Adrenal gland (tissue), 9 donors: ENCODE measurements at regions not wholly inside any gene's neighbourhood (a gene's known extent, or its start where the extent isn't known, plus 50 kb on each side); places are given as distances from the start of the nearest gene placed in this dataset.

Experiments
- DNase-seq, 7 donors: peaks; one replicate each; pipeline ENCODE4 v3.0.0-alpha.2; 2019 to 2020
- H3K27ac ChIP-seq, 5 donors: fragments of 200-600 bp; sonication (generic) in 4 of 5; 1 replicate in 3 of 5; 2 replicates in 2 of 5; pipeline versions ENCODE4 v1.5.1 to v1.8.0; 2016 to 2020; ENCODE audit warnings: mild to moderate bottlenecking in 1 of 5
- H3K27me3 ChIP-seq: fragments of 200-600 bp; 2 replicates; pipeline ENCODE4 v1.8.0; 2021
- H3K36me3 ChIP-seq, 2 donors: fragments of 200-600 bp; replicated peaks in 1 of 2; 1 replicate in 1 of 2; 2 replicates in 1 of 2; pipeline versions ENCODE4 v1.5.1 to v1.8.0; 2018 to 2022
- H3K4me1 ChIP-seq, 2 donors: fragments of 200-600 bp; replicated peaks in 1 of 2; 1 replicate in 1 of 2; 2 replicates in 1 of 2; pipeline versions ENCODE4 v1.5.1 to v1.8.0; 2018 to 2021
- H3K4me3 ChIP-seq, 4 donors: fragments of 200-600 bp; sonication (generic) in 3 of 4; one replicate each; pipeline ENCODE4 v1.5.1; 2016 to 2018
- H3K9me3 ChIP-seq, 3 donors: fragments of 200-600 bp; sonication (generic) in 1 of 3; replicated peaks in 1 of 3; 1 replicate in 2 of 3; 2 replicates in 1 of 3; pipeline versions ENCODE4 v1.5.1 to v1.8.0; 2016 to 2021
- POLR2A ChIP-seq, 2 donors: fragments of 450-650 bp; IDR thresholded peaks; one replicate each; pipeline ENCODE4 v1.6.1; 2017; ENCODE audit warnings: antibody characterized with exemption in 2 of 2, mild to moderate bottlenecking in 2 of 2, moderate library complexity in 1 of 2
- WGBS, 4 donors: extraction: QIAGEN DNeasy Blood & Tissue Kit in 2 of 4; methylation state at CpG; one replicate each; pipeline versions ENCODE4 v1.1.5 to v1.1.7; 2013 to 2017; 5-methylcytosine and 5-hydroxymethylcytosine counted together
- intact Hi-C, 2 donors: fragments of 100-400 bp; cut with DNase I; formaldehyde crosslinking; loops; one replicate each; pipeline versions ENCODE4 v1.14.1 to v1.15.0; 2022 to 2023
- TF ChIP-seq, protein P1 (sequence below), 6 experiments: fragments of 450-650 bp in 4 of 6; fragments of 200-600 bp in 2 of 6; sonication (generic) in 1 of 6; IDR thresholded peaks; 1 replicate in 5 of 6; 2 replicates in 1 of 6; pipeline versions ENCODE4 v1.5.1 to v1.8.0; 2016 to 2021; ENCODE audit warnings: antibody characterized with exemption in 6 of 6, mild to moderate bottlenecking in 2 of 6, moderate library complexity in 1 of 6
- donor health status: healthy with polysubstance abuse.
- donor health status: Bipolar disorder and iron deficiency.
- donor health status: DM: yes; HTN: yes; CAD: no.
- donor health status: DM: no; HTN: no; CAD: no.
- donor health status: DM: no; HTN: no; CAD: no.

DNA sequence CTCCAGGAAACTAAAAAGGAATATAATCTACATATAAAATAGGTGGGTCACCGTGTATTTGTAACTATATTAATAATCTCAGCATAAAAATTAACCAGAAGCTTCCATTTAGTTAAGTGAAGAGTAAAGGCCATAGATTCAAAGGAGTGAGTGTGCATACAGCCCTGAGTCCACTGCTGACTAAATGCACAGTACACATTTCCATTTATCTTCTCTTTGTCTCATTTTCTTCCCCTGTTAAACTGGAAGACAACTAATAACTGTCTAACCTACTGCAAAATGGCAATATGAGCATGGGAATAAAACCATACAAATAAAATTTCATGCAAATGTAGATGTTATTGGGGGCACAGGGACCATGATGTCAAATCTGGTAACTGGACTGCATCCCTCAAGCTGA, 59.9 kb upstream of the DAB2 start:
- TF ChIP-seq, protein P1, sequence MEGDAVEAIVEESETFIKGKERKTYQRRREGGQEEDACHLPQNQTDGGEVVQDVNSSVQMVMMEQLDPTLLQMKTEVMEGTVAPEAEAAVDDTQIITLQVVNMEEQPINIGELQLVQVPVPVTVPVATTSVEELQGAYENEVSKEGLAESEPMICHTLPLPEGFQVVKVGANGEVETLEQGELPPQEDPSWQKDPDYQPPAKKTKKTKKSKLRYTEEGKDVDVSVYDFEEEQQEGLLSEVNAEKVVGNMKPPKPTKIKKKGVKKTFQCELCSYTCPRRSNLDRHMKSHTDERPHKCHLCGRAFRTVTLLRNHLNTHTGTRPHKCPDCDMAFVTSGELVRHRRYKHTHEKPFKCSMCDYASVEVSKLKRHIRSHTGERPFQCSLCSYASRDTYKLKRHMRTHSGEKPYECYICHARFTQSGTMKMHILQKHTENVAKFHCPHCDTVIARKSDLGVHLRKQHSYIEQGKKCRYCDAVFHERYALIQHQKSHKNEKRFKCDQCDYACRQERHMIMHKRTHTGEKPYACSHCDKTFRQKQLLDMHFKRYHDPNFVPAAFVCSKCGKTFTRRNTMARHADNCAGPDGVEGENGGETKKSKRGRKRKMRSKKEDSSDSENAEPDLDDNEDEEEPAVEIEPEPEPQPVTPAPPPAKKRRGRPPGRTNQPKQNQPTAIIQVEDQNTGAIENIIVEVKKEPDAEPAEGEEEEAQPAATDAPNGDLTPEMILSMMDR (IDR thresholded peaks at IDR 0.05): no peak
- TF ChIP-seq POLR2A (IDR thresholded peaks at IDR 0.05): no peak
- H3K9me3 ChIP-seq: no peaks in the 10 kb centered on the region
- H3K27ac ChIP-seq: no peak overlapping the region
- H3K36me3 ChIP-seq: no peaks in the 10 kb centered on the region
- 72 to 74% (median 74%) methylated on average over 1 of the region's 1 CpG for WGBS, 4 donors
- no peak for DNase-seq
- intact Hi-C loops: no loop called here
- peaks cover 19 to 22% of the 10 kb centered on the region in 2 donors for H3K4me1 ChIP-seq
- H3K27me3 ChIP-seq: no peaks in the 10 kb centered on the region
- H3K4me3 ChIP-seq: no peak overlapping the region

DNA sequence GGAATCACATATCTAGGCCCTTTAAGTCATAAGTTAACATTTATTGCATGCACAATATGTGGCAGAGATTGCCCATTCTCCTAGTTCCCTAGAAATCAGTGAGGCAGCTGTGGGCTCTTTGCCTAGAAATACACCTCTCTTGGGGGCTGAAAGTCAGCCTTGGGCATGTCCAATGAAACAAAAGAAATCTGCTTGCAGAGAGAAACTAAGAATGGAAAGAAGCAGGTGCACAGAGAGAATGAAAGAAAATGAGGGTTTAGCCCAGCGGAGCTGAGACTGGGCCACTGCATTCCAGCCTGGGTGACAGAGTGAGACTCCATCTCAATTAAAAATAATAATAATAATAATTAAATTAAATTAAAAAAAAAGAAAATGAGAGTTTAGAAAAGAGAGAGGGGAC, 57.3 kb upstream of the DAB2 start:
- no peak overlapping the region for H3K4me3 ChIP-seq
- DNase-seq: no peak
- H3K4me1 ChIP-seq: peaks cover 24 to 31% of the 10 kb centered on the region in 2 donors
- WGBS, 4 donors: 93 to 100% (median 94%) methylated on average over 1 of the region's 1 CpG
- intact Hi-C loops: no loop called here
- no peak for TF ChIP-seq POLR2A (IDR thresholded peaks at IDR 0.05)
- TF ChIP-seq, protein P1 (IDR thresholded peaks at IDR 0.05): no peak
- H3K27me3 ChIP-seq: no peaks in the 10 kb centered on the region
- H3K27ac ChIP-seq: no peak overlapping the region
- no peaks in the 10 kb centered on the region for H3K9me3 ChIP-seq
- H3K36me3 ChIP-seq: no peaks in the 10 kb centered on the region

- TF ChIP-seq, protein P1 (IDR thresholded peaks at IDR 0.05): no peak
- TF ChIP-seq POLR2A (IDR thresholded peaks at IDR 0.05): no peak
- H3K4me3 ChIP-seq: no peak overlapping the region
- 84 to 89% (median 87%) methylated on average over 6 of the region's 6 CpGs for WGBS, 4 donors
- H3K4me1 ChIP-seq: peaks cover 14 to 35% of the 10 kb centered on the region in 2 donors
- H3K9me3 ChIP-seq: no peaks in the 10 kb centered on the region
- no peaks in the 10 kb centered on the region for H3K27me3 ChIP-seq
- intact Hi-C loops: no loop called here
- DNase-seq: no peak
- no peaks in the 10 kb centered on the region for H3K36me3 ChIP-seq
- no peak overlapping the region for H3K27ac ChIP-seq
Measured at GRCh38 chr5:39479537-39479936, 54.8 kb upstream of the DAB2 start.

- Histone ChIP-seq H3K9me3 (no peaks in the 10 kb centered on the region), H3K27ac (no peak overlapping the region), H3K4me1 (peaks cover 14 to 30% of the 10 kb centered on the region in 2 donors), H3K27me3 (no peaks in the 10 kb centered on the region), H3K36me3 (no peaks in the 10 kb centered on the region), H3K4me3 (no peak overlapping the region)
- 0% methylated on average over 1 of the region's 1 CpG for WGBS, 4 donors
- no peak for DNase-seq
- TF ChIP-seq, protein P1 (IDR thresholded peaks at IDR 0.05): no peak
- intact Hi-C loops: no loop called here
Measured at GRCh38 chr5:39478863-39479262, 54.1 kb upstream of the DAB2 start.
